HCT116 (cell line): ENCODE measurements at regions not wholly inside any gene's neighbourhood (a gene's known extent, or its start where the extent isn't known, plus 50 kb on each side); places are given as distances from the start of the nearest gene placed in this dataset.

Experiments
- ATAC-seq: fragments of 200-7000 bp; cut with Tn5 transposase; 2 replicates; pipeline ENCODE4 v1.9.1; 2020; ENCODE audit warnings: mild to moderate bottlenecking, moderate library complexity
- BruUV-seq: library from RNA; stranded (reverse); fragments of 400-500 nt; replicated peaks from 2 replicates; lab custom pipeline; 2021; lab: Mats Ljungman, UMichigan
- CTCF ChIA-PET: fragments of 300-600 bp; sonication (Branson Sonifier 250); formaldehyde crosslinking; loops from one replicate; lab custom pipeline; 2021; ENCODE audit warnings: antibody characterized with exemption; lab: Charles Lee
- POLR2A ChIA-PET: fragments of 300-600, 350-600 bp; sonication (Branson Sonifier 250); formaldehyde crosslinking; loops from one replicate; lab custom pipeline; 2021; ENCODE audit warnings: antibody characterized with exemption; lab: Charles Lee
- RAD21 ChIA-PET, 2 experiments: fragments of 300-600 bp; sonication (Branson Sonifier 250); formaldehyde crosslinking; loops; one replicate each; lab custom pipeline; 2023; ENCODE audit warnings: low total read pairs in 2 of 2; ENCODE audit not compliant: uncharacterized antibody in 2 of 2, unreplicated experiment in 2 of 2, low non-redundant PET in 1 of 2; lab: Charles Lee
- DNase-seq: peaks from one replicate; pipeline ENCODE4 v3.0.0-alpha.2; 2010; ENCODE audit warnings: low read depth, low spot score
- H2AFZ ChIP-seq: fragments of 200-600 bp; shearing (Covaris generic), sonication (generic); 2 replicates; pipeline ENCODE4 v1.6.1; 2017; ENCODE audit warnings: low read depth, mixed run types, mixed read lengths, antibody characterized with exemption, low read length; ENCODE audit not compliant: poor library complexity, severe bottlenecking
- H3K27ac ChIP-seq: 2 replicates; pipeline ENCODE4 v1.5.1; 2012; ENCODE audit warnings: low read depth, low read length
- H3K27me3 ChIP-seq: fragments of 200-600 bp; sonication (generic); 2 replicates; pipeline ENCODE4 v1.6.1; 2016; ENCODE audit warnings: mixed run types, low read length, mixed read lengths; ENCODE audit not compliant: insufficient read depth
- H3K36me3 ChIP-seq, 2 experiments: fragments of 200-500 bp in 1 of 2; fragments of 200-600 bp in 1 of 2; sonication (Bioruptor generic) in 1 of 2; sonication (generic) in 1 of 2; 2 replicates each; pipeline versions ENCODE4 v1.5.1 to v1.6.1; 2014 to 2016; ENCODE audit warnings: low read length in 2 of 2, inconsistent platforms in 1 of 2, mixed read lengths in 1 of 2, mixed run types in 1 of 2; ENCODE audit not compliant: insufficient read depth in 2 of 2, control insufficient read depth in 1 of 2
- H3K4me1 ChIP-seq, 2 experiments: fragments of 200-600 bp in 1 of 2; sonication (generic) in 1 of 2; 2 replicates each; pipeline versions ENCODE4 v1.5.1 to v1.6.1; 2012 to 2017; ENCODE audit warnings: low read length in 2 of 2, inconsistent platforms in 1 of 2, mild to moderate bottlenecking in 1 of 2, mixed read lengths in 1 of 2, mixed run types in 1 of 2, moderate library complexity in 1 of 2; ENCODE audit not compliant: insufficient read depth in 2 of 2, control insufficient read depth in 1 of 2
- H3K4me2 ChIP-seq: fragments of 200-600 bp; sonication (generic); 2 replicates; pipeline ENCODE4 v1.6.1; 2017; ENCODE audit warnings: mixed run types, low read length, mixed read lengths
- H3K4me3 ChIP-seq, 2 experiments: fragments of 200-600 bp in 1 of 2; sonication (generic) in 1 of 2; replicated peaks in 1 of 2; 2 replicates each; pipeline ENCODE4 v1.5.1; 2011 to 2016; ENCODE audit warnings: low read length in 2 of 2, control low read depth in 1 of 2, low read depth in 1 of 2, mild to moderate bottlenecking in 1 of 2, mixed read lengths in 1 of 2, mixed run types in 1 of 2
- H3K79me2 ChIP-seq: fragments of 200-600 bp; sonication (generic); 2 replicates; pipeline ENCODE4 v1.6.1; 2017; ENCODE audit warnings: mild to moderate bottlenecking, mixed run types, low read length, moderate library complexity, mixed read lengths; ENCODE audit not compliant: insufficient read depth
- H3K9ac ChIP-seq: fragments of 200-600 bp; sonication (generic); 2 replicates; pipeline ENCODE4 v1.6.1; 2016; ENCODE audit warnings: low read length, mixed read lengths
- H3K9me2 ChIP-seq: fragments of 200-600 bp; sonication (generic), shearing (Covaris generic); 2 replicates; pipeline ENCODE4 v1.6.1; 2017; ENCODE audit warnings: mixed run types, mild to moderate bottlenecking, moderate library complexity; ENCODE audit not compliant: insufficient read depth
- H3K9me3 ChIP-seq, 2 experiments: fragments of 200-500 bp in 1 of 2; fragments of 200-600 bp in 1 of 2; sonication (Bioruptor generic) in 1 of 2; sonication (generic) in 1 of 2; 2 replicates each; pipeline ENCODE4 v1.6.1; 2014 to 2017; ENCODE audit warnings: low read length in 2 of 2, mixed read lengths in 2 of 2, inconsistent platforms in 1 of 2, low read depth in 1 of 2, mild to moderate bottlenecking in 1 of 2, mixed run types in 1 of 2, moderate library complexity in 1 of 2; ENCODE audit not compliant: control insufficient read depth in 1 of 2, insufficient read depth in 1 of 2
- H4K20me1 ChIP-seq: fragments of 200-600 bp; sonication (generic), shearing (Covaris generic); 2 replicates; pipeline ENCODE4 v1.6.1; 2017; ENCODE audit warnings: mixed run types, mild to moderate bottlenecking, moderate library complexity; ENCODE audit not compliant: insufficient read depth
- ATF3 ChIP-seq: IDR thresholded peaks from 2 replicates; pipeline ENCODE4 v1.6.1; 2012
- CBX3 ChIP-seq: IDR thresholded peaks from 2 replicates; pipeline ENCODE4 v1.6.1; 2012; ENCODE audit warnings: low read depth
- CEBPB ChIP-seq: IDR thresholded peaks from 2 replicates; pipeline ENCODE4 v1.6.1; 2012; ENCODE audit warnings: low read depth
- EZH2 ChIP-seq: fragments of 200-600 bp; sonication (generic); IDR thresholded peaks from 2 replicates; pipeline ENCODE4 v1.6.1; 2017; ENCODE audit warnings: antibody characterized with exemption, mixed run types
- POLR2A ChIP-seq: IDR thresholded peaks from 2 replicates; pipeline ENCODE4 v1.7.0; 2011; ENCODE audit warnings: borderline replicate concordance; ENCODE audit not compliant: insufficient read depth, insufficient read length; ENCODE audit errors: extremely low read depth
- RAD21 ChIP-seq: IDR thresholded peaks from 2 replicates; pipeline ENCODE4 v1.6.1; 2012; ENCODE audit warnings: low read depth, mild to moderate bottlenecking
- SP1 ChIP-seq: IDR thresholded peaks from 2 replicates; pipeline ENCODE4 v1.6.1; 2012; ENCODE audit warnings: low read depth
- ZNF274 ChIP-seq: fragments of 200-500 bp; sonication (Bioruptor generic); IDR thresholded peaks from 2 replicates; pipeline ENCODE4 v1.6.1; 2014; ENCODE audit warnings: mild to moderate bottlenecking, low read depth, low read length, inconsistent platforms
- intact Hi-C: fragments of 100-400 bp; cut with micrococcal nuclease; formaldehyde crosslinking; loops from 2 replicates; pipeline ENCODE4 v1.10.0; 2022
- TF ChIP-seq, protein P1 (sequence below): IDR thresholded peaks from 2 replicates; pipeline ENCODE4 v1.6.1; 2011; ENCODE audit warnings: mild to moderate bottlenecking, low read length, moderate library complexity; ENCODE audit not compliant: insufficient replicate concordance; ENCODE audit errors: extremely low read depth
- TF ChIP-seq, protein P2 (sequence below), 3 experiments: fragments of 200-600 bp in 1 of 3; sonication (generic) in 1 of 3; IDR thresholded peaks in 2 of 3; conservative IDR thresholded peaks in 1 of 3; 2 replicates each; pipeline ENCODE4 v1.5.1; 2012 to 2017; ENCODE audit warnings: low read depth in 2 of 3, low read length in 2 of 3, antibody characterized with exemption in 1 of 3, borderline replicate concordance in 1 of 3, control low read depth in 1 of 3, mild to moderate bottlenecking in 1 of 3, mixed read lengths in 1 of 3, mixed run types in 1 of 3, moderate library complexity in 1 of 3; ENCODE audit not compliant: insufficient read depth in 1 of 3

DNA sequence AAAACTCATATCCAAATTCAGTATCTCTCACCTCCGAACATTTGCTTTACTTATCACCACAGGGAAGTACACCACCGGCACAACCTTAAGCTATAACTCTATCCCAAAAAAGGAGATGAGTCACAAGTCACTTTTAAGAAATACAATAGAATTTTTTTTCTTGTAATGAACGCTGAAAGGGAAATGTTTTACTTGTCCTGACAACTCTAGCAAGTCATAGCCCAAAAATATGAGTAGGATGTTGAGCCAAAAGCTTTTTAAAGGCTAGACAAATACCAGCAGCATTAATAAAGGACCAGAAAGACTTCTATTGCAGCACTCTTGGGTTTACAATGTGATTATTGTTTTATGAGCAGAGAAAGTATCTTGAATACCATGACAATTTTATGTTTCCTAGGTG, 147.3 kb upstream of the FST start:
- H3K4me3 ChIP-seq, result no peak overlapping the region
- no peaks in the 10 kb centered on the region for H3K9me3 ChIP-seq
- TF ChIP-seq SP1 (no peak), RAD21 (no peak), EZH2 (no peak), CEBPB (no peak), ZNF274 (no peak), ATF3 (no peak), POLR2A (no peak), CBX3 (no peak)
- TF ChIP-seq, protein P1, sequence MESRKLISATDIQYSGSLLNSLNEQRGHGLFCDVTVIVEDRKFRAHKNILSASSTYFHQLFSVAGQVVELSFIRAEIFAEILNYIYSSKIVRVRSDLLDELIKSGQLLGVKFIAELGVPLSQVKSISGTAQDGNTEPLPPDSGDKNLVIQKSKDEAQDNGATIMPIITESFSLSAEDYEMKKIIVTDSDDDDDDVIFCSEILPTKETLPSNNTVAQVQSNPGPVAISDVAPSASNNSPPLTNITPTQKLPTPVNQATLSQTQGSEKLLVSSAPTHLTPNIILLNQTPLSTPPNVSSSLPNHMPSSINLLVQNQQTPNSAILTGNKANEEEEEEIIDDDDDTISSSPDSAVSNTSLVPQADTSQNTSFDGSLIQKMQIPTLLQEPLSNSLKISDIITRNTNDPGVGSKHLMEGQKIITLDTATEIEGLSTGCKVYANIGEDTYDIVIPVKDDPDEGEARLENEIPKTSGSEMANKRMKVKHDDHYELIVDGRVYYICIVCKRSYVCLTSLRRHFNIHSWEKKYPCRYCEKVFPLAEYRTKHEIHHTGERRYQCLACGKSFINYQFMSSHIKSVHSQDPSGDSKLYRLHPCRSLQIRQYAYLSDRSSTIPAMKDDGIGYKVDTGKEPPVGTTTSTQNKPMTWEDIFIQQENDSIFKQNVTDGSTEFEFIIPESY, result no peak
- TF ChIP-seq, protein P2, sequence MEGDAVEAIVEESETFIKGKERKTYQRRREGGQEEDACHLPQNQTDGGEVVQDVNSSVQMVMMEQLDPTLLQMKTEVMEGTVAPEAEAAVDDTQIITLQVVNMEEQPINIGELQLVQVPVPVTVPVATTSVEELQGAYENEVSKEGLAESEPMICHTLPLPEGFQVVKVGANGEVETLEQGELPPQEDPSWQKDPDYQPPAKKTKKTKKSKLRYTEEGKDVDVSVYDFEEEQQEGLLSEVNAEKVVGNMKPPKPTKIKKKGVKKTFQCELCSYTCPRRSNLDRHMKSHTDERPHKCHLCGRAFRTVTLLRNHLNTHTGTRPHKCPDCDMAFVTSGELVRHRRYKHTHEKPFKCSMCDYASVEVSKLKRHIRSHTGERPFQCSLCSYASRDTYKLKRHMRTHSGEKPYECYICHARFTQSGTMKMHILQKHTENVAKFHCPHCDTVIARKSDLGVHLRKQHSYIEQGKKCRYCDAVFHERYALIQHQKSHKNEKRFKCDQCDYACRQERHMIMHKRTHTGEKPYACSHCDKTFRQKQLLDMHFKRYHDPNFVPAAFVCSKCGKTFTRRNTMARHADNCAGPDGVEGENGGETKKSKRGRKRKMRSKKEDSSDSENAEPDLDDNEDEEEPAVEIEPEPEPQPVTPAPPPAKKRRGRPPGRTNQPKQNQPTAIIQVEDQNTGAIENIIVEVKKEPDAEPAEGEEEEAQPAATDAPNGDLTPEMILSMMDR (IDR thresholded peaks at IDR 0.05 in 2 of 3, conservative IDR thresholded peaks at IDR 0.05 in 1 of 3; ENCODE audit: borderline replicate concordance in 1 of 3, insufficient read depth in 1 of 3, low read depth in 2 of 3, low read length in 2 of 3), result no peak
- ChIA-PET CTCF (no interaction called here), POLR2A (no interaction called here), RAD21 (no interaction called here)
- H4K20me1 ChIP-seq, result no peaks in the 10 kb centered on the region
- H3K9ac ChIP-seq, result no peak overlapping the region
- ATAC-seq (no peak), DNase-seq (no peak)
- H3K4me1 ChIP-seq, result no peaks in the 10 kb centered on the region
- intact Hi-C loops, result no loop called here
- no peak overlapping the region for H3K27ac ChIP-seq
- H3K36me3 ChIP-seq, result no peaks in the 10 kb centered on the region
- no peaks in the 10 kb centered on the region for H3K9me2 ChIP-seq
- no peak overlapping the region for H3K4me2 ChIP-seq
- H3K27me3 ChIP-seq, result no peaks in the 10 kb centered on the region
- BruUV-seq, result no TSS peak
- no peaks in the 10 kb centered on the region for H3K79me2 ChIP-seq
- no peak overlapping the region for H2AFZ ChIP-seq
